ENCODE measurements at regions not wholly inside any gene's neighbourhood (a gene's known extent, or its start where the extent isn't known, plus 50 kb on each side); places are given as distances from the start of the nearest gene placed in this dataset.
"Not testable (repeated sequence)": the region's sequence is repeated elsewhere in the genome, so short reads cannot be mapped to it uniquely, and the experiment has no call there.

GRCh38 chr1:273772-274171, 177.7 kb downstream of the OR4F29 start:
- DNase-seq (ENCODE audit: low spot score): not testable (repeated sequence)

- DNase-seq (ENCODE audit: low spot score): peak; percentile 85
Measured at GRCh38 chr1:267815-268214, 183.7 kb downstream of the OR4F29 start.
